ENCODE measurements at regions not wholly inside any gene's neighbourhood (a gene's known extent, or its start where the extent isn't known, plus 50 kb on each side); places are given as distances from the start of the nearest gene placed in this dataset.
"Not testable (repeated sequence)": the region's sequence is repeated elsewhere in the genome, so short reads cannot be mapped to it uniquely, and the experiment has no call there.

GRCh38 chr4:63222466-63222865 lies 1186.8 kb downstream of the TECRL start:
- no peak for DNase-seq

- no peak for DNase-seq
Observed at GRCh38 chr4:63221477-63221876, 1187.8 kb downstream of the TECRL start.

- DNase-seq = no peak
Observed at GRCh38 chr4:63218856-63219255, 1190.4 kb downstream of the TECRL start.

- no peak for DNase-seq
Observed at GRCh38 chr4:63214076-63214475, 1195.2 kb downstream of the TECRL start.

- DNase-seq = no peak
Observed at GRCh38 chr4:63211776-63212479, 1197.3 kb downstream of the TECRL start.

GRCh38 chr4:63211375-63211774 lies 1197.9 kb downstream of the TECRL start:
- no peak for DNase-seq

- not testable (repeated sequence) for DNase-seq
Observed at GRCh38 chr4:63193029-63193428, 1216.2 kb downstream of the TECRL start.

- DNase-seq = no peak
Observed at GRCh38 chr4:63171341-63171740, 1237.9 kb downstream of the TECRL start.

- DNase-seq = no peak
Observed at GRCh38 chr4:63170923-63171322, 1238.3 kb downstream of the TECRL start.

GRCh38 chr4:63169836-63170235 lies 1239.4 kb downstream of the TECRL start:
- no peak for DNase-seq

GRCh38 chr4:63155561-63155960 lies 1253.7 kb downstream of the TECRL start:
- DNase-seq = no peak

- no peak for DNase-seq
Observed at GRCh38 chr4:63123441-63123840, 1285.8 kb downstream of the TECRL start.

GRCh38 chr4:63122955-63123354 lies 1286.3 kb downstream of the TECRL start:
- no peak for DNase-seq

GRCh38 chr4:63106600-63106999 lies 1302.7 kb downstream of the TECRL start:
- DNase-seq = no peak

GRCh38 chr4:63105839-63106238 lies 1303.4 kb downstream of the TECRL start:
- DNase-seq = no peak

GRCh38 chr4:63090641-63091040 lies 1318.6 kb downstream of the TECRL start:
- DNase-seq = no peak

GRCh38 chr4:63085091-63085490 lies 1324.2 kb downstream of the TECRL start:
- no peak for DNase-seq

- no peak for DNase-seq
Observed at GRCh38 chr4:63080934-63081333, 1328.3 kb downstream of the TECRL start.

- DNase-seq = no peak
Observed at GRCh38 chr4:63063760-63064159, 1345.5 kb downstream of the TECRL start.

GRCh38 chr4:63062891-63063290 lies 1346.4 kb downstream of the TECRL start:
- not testable (repeated sequence) for DNase-seq

- no peak for DNase-seq
Observed at GRCh38 chr4:63049726-63050125, 1359.5 kb downstream of the TECRL start.

GRCh38 chr4:63049278-63049677 lies 1360.0 kb downstream of the TECRL start:
- DNase-seq = no peak

- DNase-seq = no peak
Observed at GRCh38 chr4:63036159-63036866, 1372.9 kb downstream of the TECRL start.

- DNase-seq = no peak
Observed at GRCh38 chr4:63029380-63029779, 1379.9 kb downstream of the TECRL start.

GRCh38 chr4:63020661-63021060 lies 1388.6 kb downstream of the TECRL start:
- DNase-seq = no peak

All from stimulated activated CD8-positive, alpha-beta memory T cell treated with anti-CD3 and anti-CD28 coated beads, Interleukin-4, amount 100 ng/mL, for 48 hours (primary cell).